Stimulated activated CD4-positive, alpha-beta T cell treated with anti-CD3 and anti-CD28 coated beads, Interleukin-4, amount 100 ng/mL, for 48 hours (primary cell): ENCODE measurements at regions not wholly inside any gene's neighbourhood (a gene's known extent, or its start where the extent isn't known, plus 50 kb on each side); places are given as distances from the start of the nearest gene placed in this dataset.

ENCODE experiments used
- DNase-seq, 2 donors: peaks; one replicate each; pipeline ENCODE4 v3.0.0-alpha.2; 2020; ENCODE audit warnings: low read depth in 2 of 2

- no peak for DNase-seq
Measured at GRCh38 chr11:10387206-10388083, 67.6 kb upstream of the AMPD3 start.

GRCh38 chr11:10388101-10388500, 67.0 kb upstream of the AMPD3 start:
- DNase-seq, result no peak

DNA sequence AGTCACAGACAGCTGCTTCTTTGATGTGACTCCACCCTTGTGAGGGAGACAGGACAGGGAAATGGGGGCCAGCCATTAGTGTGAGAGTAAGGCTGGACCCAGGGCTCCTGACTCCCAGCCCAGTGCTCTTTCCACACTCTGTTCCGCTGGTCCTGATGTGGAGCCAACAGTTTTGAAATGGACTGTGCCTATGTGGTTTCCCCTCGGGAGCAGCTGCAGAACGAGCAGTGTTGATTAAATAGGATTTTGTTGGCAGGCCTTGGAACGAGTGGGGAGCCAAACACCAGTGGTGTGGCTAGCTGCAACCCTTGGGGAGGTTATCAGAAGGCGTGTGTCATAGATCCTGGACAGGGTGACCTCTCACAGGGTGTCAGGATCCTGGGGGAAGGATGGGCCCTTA, 66.5 kb upstream of the AMPD3 start:
- DNase-seq, result no peak

DNA sequence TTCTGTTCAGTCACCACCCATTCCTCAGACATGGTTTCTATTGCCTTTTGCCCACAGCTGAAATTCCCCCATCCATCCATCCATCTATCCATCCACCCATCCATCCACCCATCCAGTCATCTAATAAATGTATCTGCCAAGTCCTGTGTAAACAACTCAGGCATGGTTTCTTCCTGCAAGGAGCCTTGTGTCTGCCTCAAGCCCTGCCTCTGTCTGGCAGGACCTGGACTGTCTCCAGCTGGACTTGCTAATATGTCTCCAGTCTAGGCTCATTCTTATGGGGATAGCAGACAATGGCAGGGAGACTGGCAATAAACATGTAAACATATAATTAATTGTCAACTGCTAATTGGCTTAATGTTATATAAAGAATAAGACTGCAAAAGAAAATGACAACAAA, 64.7 kb upstream of the AMPD3 start:
- no peak for DNase-seq

DNA sequence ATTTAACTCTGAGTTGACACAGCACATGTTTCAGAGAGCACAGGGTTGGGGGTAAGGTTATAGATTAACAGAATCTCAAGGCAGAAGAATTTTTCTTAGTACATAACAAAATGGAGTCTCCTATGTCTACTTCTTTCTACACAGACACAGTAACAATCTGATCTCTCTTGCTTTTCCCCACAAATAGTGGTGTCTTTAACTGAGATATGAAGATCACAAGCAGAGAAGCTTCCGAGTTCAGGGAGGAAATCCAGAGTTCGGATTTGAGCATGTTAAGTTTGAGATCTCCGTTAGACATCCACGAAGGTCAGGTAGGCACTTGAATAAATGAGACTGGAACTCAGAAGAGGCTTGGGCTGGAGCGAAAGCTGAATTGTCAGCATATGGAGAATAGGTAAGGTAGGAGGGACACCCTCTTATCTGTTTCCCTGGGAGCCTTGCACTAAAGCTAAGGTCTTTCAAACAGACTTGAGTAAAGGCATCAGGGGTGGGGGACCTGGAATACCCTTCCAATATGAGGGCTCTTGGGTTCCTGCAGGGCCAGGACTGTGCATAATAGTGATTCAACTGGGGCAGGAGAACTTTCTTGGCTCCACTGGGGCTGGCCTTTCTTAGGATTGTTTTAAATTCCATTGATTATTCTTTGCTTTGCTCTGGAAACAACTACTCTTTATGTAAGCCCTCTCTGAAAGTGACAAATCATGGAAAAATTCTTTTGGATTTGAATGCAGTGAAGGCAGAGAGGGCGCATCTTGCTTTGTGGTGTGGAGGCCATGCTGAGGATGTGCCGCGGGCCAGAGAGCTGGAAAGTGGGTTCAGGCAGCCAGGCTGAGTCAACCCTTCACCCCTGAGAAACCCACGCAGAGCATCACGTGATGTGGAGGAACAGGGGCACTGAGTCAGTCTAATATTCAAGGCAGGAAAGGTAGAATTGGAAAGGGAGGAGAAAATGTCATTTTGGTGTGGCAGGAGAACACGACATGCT, 62.7 kb upstream of the AMPD3 start:
- DNase-seq, result no peak

DNA sequence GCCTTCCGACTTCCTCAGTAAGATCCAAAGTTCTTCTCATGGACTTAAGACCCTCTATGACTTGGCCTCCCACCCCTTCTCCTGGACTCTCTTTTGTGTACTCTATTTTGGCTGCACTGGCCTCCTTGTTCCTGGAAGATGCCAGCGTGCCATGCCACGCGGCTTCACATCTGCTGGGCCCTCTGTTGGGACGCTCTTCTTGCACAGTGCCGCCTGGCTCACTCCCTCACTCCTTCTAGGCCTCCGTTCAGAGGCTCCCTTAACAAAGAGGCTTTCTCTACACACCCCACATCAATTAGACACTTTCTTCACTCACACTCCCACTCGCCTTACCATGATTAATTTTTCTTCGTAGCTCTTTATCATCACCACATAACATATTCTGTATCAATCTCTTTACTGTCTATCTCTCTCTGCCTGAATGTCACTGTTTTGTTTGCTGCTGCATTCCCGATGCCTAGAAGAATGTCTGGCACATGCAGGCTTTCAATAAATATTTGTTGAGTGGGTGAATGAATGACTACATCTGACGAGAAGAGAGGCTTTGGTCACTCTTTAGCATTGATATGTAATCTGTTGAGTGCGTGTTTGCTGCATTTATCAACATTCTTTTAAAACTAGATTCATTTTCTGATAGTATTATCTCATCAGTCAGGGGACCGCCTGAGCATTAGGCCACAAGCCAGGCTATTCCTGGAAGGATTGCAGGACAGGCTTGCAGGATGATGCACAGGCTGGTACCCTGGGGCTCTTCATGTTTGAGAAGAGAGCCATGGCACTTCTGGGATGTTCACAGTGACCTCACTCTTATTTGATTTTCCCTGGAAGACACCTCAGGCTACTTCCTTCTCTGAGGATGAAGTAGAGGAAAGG, 60.6 kb upstream of the AMPD3 start:
- no peak for DNase-seq

DNA sequence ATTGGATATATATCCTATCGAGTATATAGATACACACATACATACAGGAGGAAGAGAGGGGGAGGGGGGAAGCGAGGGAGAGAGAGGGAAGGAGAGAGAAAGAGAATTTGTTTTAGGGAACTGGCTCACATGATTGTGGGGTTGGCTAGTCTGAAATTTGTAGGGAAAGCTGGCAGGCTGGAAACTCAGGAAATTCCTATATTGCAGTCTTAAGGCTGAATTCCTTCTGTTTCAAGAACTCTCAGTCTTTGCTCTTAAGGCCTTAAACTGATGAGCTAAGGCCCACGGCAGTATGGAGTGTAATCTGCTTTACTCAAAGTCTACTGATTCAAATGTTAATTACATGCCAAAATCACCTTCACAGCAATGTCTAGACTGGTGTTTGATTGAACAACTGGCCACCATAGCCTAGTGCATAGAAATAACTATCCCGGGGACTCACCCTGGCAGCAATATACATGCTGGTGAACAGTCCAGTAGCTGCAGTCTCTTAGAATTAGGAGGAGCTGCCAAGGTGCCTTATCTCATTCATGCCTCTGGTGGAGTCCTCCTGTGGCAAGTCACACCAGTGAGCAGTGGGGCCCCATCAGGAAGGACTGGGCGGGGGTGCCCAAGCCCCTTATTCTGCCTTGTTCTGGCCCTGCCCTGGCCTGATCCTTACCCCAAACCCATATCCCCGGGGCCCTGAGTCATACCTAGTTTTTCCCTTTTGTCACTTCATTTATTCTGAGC, 59.7 kb upstream of the AMPD3 start:
- DNase-seq, result no peak

DNA sequence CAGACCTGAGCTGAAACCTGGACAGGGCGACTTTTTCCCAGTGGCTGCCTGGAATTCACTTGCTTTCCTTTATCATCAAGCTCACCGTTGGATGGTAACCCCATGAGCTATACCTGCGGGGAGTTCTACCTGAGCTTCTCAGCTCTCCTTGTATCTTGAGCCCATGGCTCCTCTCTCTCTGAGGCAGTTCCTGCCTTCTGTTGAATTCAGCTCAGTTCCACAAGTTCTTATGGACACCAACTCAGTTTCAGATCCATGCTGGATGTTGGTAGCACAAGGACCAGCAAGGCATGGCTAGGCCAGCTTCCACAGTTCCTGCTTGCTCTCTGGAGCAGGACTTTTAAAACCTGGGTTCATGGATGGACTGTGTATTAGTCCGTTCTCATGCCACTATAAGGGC, 58.3 kb upstream of the AMPD3 start:
- DNase-seq, result no peak

GRCh38 chr11:10397226-10397987, 57.7 kb upstream of the AMPD3 start:
- DNase-seq, result no peak

GRCh38 chr11:10398525-10398924, 56.5 kb upstream of the AMPD3 start:
- DNase-seq, result no peak

GRCh38 chr11:10400856-10401255, 54.2 kb upstream of the AMPD3 start:
- no peak for DNase-seq

DNA sequence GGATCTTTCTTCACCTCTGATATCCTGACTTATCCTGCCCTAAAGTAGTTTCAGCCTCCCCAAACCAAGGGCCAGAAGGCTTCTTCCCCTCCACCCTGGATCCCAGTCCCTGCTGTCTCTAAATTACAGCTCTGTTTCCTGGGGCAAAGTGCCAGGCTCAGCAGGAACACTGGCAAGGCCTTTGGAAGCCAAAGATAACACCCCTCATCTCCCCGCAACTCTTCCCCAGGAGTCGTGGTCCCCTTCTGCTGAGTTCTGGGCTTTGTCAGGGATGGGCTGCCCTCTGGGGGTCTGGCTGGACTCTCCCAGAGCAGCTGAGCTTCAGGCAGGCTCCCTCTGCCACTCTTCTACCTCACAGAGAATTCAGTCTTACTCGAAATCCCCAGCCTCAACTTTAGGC, 53.8 kb upstream of the AMPD3 start:
- no peak for DNase-seq

- no peak for DNase-seq
Measured at GRCh38 chr11:10401696-10402392, 53.2 kb upstream of the AMPD3 start.
